Lung (tissue), 11 donors: ENCODE measurements at regions not wholly inside any gene's neighbourhood (a gene's known extent, or its start where the extent isn't known, plus 50 kb on each side); places are given as distances from the start of the nearest gene placed in this dataset.

Experiments
- ATAC-seq: fragments of 200-7000 bp; cut with Tn5 transposase; one replicate; pipeline ENCODE4 v1.9.1; 2020; ENCODE audit warnings: moderate number of reproducible peaks; ENCODE audit not compliant: insufficient read depth, low FRiP score
- DNase-seq, 3 donors: peaks; one replicate each; pipeline ENCODE4 v3.0.0-alpha.2; 2013 to 2017
- H3K27ac ChIP-seq, 2 donors: one replicate each; pipeline ENCODE4 v1.5.1; 2013; ENCODE audit warnings: mild to moderate bottlenecking in 2 of 2, moderate library complexity in 2 of 2, control low read depth in 1 of 2, inconsistent platforms in 1 of 2, low read depth in 1 of 2, low read length in 1 of 2
- H3K27me3 ChIP-seq, 3 donors: one replicate each; pipeline ENCODE4 v1.5.1; 2013; ENCODE audit warnings: low read length in 2 of 3; ENCODE audit not compliant: control insufficient read depth in 3 of 3, insufficient read depth in 3 of 3
- H3K36me3 ChIP-seq, 4 donors: one replicate each; pipeline ENCODE4 v1.5.1; 2013; ENCODE audit warnings: low read length in 4 of 4, mild to moderate bottlenecking in 1 of 4, moderate library complexity in 1 of 4; ENCODE audit not compliant: control insufficient read depth in 4 of 4, insufficient read depth in 4 of 4
- H3K4me1 ChIP-seq, 5 donors: one replicate each; pipeline ENCODE4 v1.5.1; 2013; ENCODE audit warnings: low read length in 5 of 5, mild to moderate bottlenecking in 2 of 5, moderate library complexity in 1 of 5; ENCODE audit not compliant: control insufficient read depth in 5 of 5, insufficient read depth in 5 of 5
- H3K4me3 ChIP-seq: one replicate; pipeline ENCODE4 v1.5.1; 2013; ENCODE audit warnings: mild to moderate bottlenecking, control low read depth, moderate library complexity
- H3K9ac ChIP-seq, 2 donors: one replicate each; pipeline ENCODE4 v1.5.1; 2013; ENCODE audit warnings: low read length in 2 of 2, control low read depth in 1 of 2; ENCODE audit not compliant: insufficient read depth in 1 of 2
- H3K9me3 ChIP-seq, 4 donors: one replicate each; pipeline ENCODE4 v1.5.1; 2013; ENCODE audit warnings: low read length in 3 of 4, mild to moderate bottlenecking in 1 of 4, moderate library complexity in 1 of 4; ENCODE audit not compliant: control insufficient read depth in 4 of 4, insufficient read depth in 3 of 4
- CTCF ChIP-seq: IDR thresholded peaks from 2 replicates; pipeline ENCODE4 v1.5.1; 2012; ENCODE audit warnings: mild to moderate bottlenecking; ENCODE audit errors: control extremely low read depth, extremely low read depth
- whole genome bisulfite sequencing, 2 donors: extraction: QIAGEN DNeasy Blood & Tissue Kit; methylation state at CpG; one replicate each; pipeline ENCODE4 v1.1.7; 2013; 5-methylcytosine and 5-hydroxymethylcytosine counted together
- donor health status: control.
- donor health status: control.
- donor health status: Bipolar disorder and iron deficiency.
- donor health status: healthy.
- donor health status: DM: yes; HTN: yes; CAD: no.

- TF ChIP-seq CTCF, result no peak
- Histone ChIP-seq H3K27me3 (no peaks in the 10 kb centered on the region), H3K9me3 (no peaks in the 10 kb centered on the region), H3K4me1 (no peaks in the 10 kb centered on the region), H3K27ac (no peak overlapping the region), H3K36me3 (no peaks in the 10 kb centered on the region), H3K4me3 (no peak overlapping the region), H3K9ac (no peak overlapping the region)
- ATAC-seq (no peak), DNase-seq (no peak)
- WGBS, 2 donors, result 58 to 67% methylated on average over 7 of the region's 7 CpGs
These were observed 166.1 kb upstream of the EEA1 start for GRCh38 chr12:93094988-93095737.

DNA sequence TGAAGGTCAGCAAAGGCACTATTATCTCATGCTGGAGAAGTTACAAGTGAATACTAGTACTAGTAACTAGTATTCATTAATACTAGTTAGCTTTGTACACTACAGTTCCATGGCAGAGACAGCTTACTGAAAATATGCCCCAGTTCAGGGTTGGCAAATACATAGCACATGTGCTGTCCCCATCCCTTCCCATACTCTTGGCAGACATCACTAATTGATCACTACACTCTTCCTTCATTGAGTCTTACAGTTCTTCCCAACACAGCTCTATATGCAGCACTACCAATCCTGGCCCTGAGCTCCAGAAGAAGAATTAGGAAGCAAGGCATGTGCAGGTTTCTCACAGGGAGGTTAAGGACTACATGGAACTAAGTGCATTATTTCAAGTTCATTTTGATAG is 168.3 kb upstream of the EEA1 start:
- Histone ChIP-seq H3K27ac (no peak overlapping the region), H3K36me3 (no peaks in the 10 kb centered on the region), H3K9ac (no peak overlapping the region), H3K9me3 (no peaks in the 10 kb centered on the region), H3K27me3 (no peaks in the 10 kb centered on the region), H3K4me1 (no peaks in the 10 kb centered on the region), H3K4me3 (no peak overlapping the region)
- ATAC-seq, result no peak
- TF ChIP-seq CTCF, result no peak
- DNase-seq, result no peak

- H3K27ac ChIP-seq, result no peak overlapping the region
These were observed 169.0 kb upstream of the EEA1 start for GRCh38 chr12:93098077-93098476.

More at GRCh38 chr12:93098077-93098476, 169.0 kb upstream of the EEA1 start:
- Histone ChIP-seq H3K9me3 (no peaks in the 10 kb centered on the region), H3K4me1 (peaks cover 0 to under 1% (median 0%) of the 10 kb centered on the region in 5 donors), H3K36me3 (no peaks in the 10 kb centered on the region), H3K27me3 (no peaks in the 10 kb centered on the region), H3K4me3 (no peak overlapping the region), H3K9ac (no peak overlapping the region)
- 31 to 63% methylated on average over 2 of the region's 2 CpGs for WGBS, 2 donors
- no peak for ATAC-seq
- peak; percentile 29 to 46 (median 46) for DNase-seq
- no peak for TF ChIP-seq CTCF
